WTC11 (cell line): ENCODE measurements at regions not wholly inside any gene's neighbourhood (a gene's known extent, or its start where the extent isn't known, plus 50 kb on each side); places are given as distances from the start of the nearest gene placed in this dataset.

Experiments
- STAT6 ChIP-seq: sonication (generic); formaldehyde crosslinking; conservative IDR thresholded peaks from 2 replicates; pipeline ENCODE4 v1.8.1; 2023; ENCODE audit warnings: mild to moderate bottlenecking, low read depth, missing genetic modification reagents, moderate library complexity
- TF ChIP-seq, protein P1 (sequence below): sonication (generic); formaldehyde crosslinking; IDR thresholded peaks from 2 replicates; pipeline ENCODE4 v1.8.0; 2022; ENCODE audit warnings: mild to moderate bottlenecking, missing genetic modification reagents

DNA sequence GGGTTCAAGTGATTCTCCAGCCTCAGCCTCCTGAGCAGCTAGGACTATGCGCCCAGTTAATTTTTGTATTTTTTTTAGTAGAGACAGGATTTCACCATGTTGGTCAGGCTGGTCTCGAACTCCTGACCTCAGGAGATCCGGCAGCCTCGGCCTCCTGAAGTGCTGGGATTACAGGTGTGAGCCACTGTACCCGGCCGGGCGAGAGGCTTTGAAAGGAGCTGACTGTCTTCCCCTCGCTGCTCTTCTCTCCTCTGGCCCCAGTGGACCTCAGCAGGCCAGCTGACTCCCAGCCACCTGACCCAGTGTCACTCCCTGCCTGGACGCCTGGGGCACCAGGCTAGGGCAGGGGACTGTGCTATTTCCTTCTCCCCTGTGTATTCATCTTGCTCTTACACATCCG, 89.5 kb upstream of the ANKRD55 start:
- TF ChIP-seq, protein P1, sequence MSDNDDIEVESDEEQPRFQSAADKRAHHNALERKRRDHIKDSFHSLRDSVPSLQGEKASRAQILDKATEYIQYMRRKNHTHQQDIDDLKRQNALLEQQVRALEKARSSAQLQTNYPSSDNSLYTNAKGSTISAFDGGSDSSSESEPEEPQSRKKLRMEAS (CRISPR knock-in tag): no peak
- TF ChIP-seq STAT6 (CRISPR knock-in tag): no peak
